Activated T-cell treated with anti-CD3 and anti-CD28 coated beads, Interleukin-2, amount 50 U/mL, for 4 hours (primary cell): ENCODE measurements at regions not wholly inside any gene's neighbourhood (a gene's known extent, or its start where the extent isn't known, plus 50 kb on each side); places are given as distances from the start of the nearest gene placed in this dataset.
"Not testable (repeated sequence)": the region's sequence is repeated elsewhere in the genome, so short reads cannot be mapped to it uniquely, and the experiment has no call there.

Experiments
- ATAC-seq, 2 donors: fragments of 200-7000 bp; cut with Tn5 transposase; one replicate each; pipeline ENCODE4 v1.10.0; 2021
- DNase-seq: peaks from one replicate; pipeline ENCODE4 v3.0.0-alpha.2; 2020
- H3K27me3 Mint-ChIP-seq: one replicate; pipeline ENCODE4 v1.8.0; 2021; ENCODE audit warnings: low read depth, mixed read lengths
- H3K36me3 Mint-ChIP-seq: one replicate; pipeline ENCODE4 v1.8.0; 2022; ENCODE audit warnings: mixed read lengths; ENCODE audit not compliant: insufficient read depth
- H3K4me1 Mint-ChIP-seq: one replicate; pipeline ENCODE4 v1.8.0; 2021; ENCODE audit warnings: low read depth, mixed read lengths
- H3K4me3 Mint-ChIP-seq: one replicate; pipeline ENCODE4 v1.8.0; 2021; ENCODE audit warnings: mild to moderate bottlenecking, moderate library complexity, mixed read lengths
- H3K9me3 Mint-ChIP-seq: one replicate; pipeline ENCODE4 v1.8.0; 2021; ENCODE audit warnings: mixed read lengths

DNA sequence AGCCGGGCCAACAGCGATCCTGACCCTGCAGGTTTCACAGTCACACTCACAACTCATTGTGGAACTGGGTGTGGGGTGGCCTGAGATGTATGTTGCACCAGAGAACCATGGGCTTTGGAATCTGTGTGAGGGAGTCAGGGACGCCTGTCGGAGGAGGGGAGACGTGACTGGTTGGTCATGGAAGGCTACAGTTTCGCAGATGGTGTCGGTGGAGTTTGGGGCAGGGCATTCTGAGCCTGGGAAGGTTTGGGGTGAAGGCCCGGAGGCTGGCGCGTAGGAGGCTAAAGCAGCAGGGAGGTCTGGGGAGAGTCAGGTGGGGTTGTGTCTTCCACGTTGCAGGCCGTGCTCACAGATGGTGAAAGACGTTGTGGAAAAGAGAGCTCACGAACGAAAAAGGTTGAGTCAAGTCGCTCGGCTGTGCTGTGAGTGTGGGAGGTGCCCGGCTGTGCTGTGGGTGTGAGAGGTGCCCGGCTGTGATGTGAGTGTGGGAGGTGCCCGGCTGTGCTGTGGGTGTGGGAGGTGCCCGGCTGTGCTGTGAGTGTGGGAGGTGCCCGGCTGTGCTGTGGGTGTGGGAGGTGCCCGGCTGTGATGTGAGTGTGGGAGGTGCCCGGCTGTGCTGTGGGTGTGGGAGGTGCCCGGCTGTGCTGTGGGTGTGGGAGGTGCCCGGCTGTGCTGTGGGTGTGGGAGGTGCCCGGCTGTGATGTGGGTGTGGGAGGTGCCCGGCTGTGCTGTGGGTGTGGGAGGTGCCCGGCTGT, 244.2 kb upstream of the B3GAT1 start:
- peaks cover 10% of the 10 kb centered on the region for H3K9me3 Mint-ChIP-seq
- ATAC-seq, DNase-seq, H3K4me3 Mint-ChIP-seq, H3K36me3 Mint-ChIP-seq: not testable (repeated sequence)
- H3K4me1 Mint-ChIP-seq, result peaks cover 11% of the 10 kb centered on the region
- peaks cover 18% of the 10 kb centered on the region for H3K27me3 Mint-ChIP-seq

DNA sequence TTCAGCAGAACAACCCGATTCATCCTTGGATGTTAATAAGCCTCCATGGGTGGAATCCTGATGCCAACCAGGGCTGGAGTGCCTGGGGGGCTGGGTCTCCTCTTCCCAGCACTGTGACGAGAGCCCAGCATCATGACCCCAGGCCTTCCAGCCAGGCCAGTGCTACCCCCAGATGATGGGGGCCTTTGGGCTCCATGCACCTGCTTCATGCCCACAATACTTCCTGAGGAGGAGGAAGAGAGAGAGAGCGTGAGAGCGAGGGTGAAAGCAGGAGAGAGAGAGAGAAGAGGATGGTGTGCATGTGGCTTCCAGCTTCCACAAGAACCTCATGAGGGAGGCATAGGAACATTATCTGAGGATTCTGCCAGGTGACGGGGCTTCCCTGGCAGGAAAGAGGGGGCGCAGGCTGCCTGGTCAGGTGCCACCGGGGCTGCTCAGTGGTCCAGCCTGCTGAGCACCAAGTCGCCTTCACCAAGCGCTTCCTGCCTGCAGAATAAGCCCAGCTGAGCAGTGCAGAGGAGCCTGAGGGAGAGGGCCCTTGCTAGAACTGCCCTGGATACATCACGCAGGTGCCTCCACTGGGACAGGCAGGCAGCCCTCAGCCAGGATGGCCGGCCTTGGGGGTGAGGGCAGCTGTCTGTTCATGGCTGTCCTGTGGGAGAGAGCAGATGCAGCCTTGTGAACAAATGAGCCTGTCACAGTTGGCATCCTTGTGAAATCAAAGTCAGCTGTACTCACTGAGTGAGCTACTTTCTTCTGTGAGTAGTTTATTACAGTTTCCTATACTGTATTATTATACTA, 243.3 kb upstream of the B3GAT1 start:
- peaks cover 18% of the 10 kb centered on the region for H3K27me3 Mint-ChIP-seq
- no peak for DNase-seq
- H3K9me3 Mint-ChIP-seq, result peaks cover 7% of the 10 kb centered on the region
- no peak for ATAC-seq
- H3K4me1 Mint-ChIP-seq, result peaks cover 11% of the 10 kb centered on the region
- H3K4me3 Mint-ChIP-seq, result no peak overlapping the region
- H3K36me3 Mint-ChIP-seq, result no peaks in the 10 kb centered on the region

DNA sequence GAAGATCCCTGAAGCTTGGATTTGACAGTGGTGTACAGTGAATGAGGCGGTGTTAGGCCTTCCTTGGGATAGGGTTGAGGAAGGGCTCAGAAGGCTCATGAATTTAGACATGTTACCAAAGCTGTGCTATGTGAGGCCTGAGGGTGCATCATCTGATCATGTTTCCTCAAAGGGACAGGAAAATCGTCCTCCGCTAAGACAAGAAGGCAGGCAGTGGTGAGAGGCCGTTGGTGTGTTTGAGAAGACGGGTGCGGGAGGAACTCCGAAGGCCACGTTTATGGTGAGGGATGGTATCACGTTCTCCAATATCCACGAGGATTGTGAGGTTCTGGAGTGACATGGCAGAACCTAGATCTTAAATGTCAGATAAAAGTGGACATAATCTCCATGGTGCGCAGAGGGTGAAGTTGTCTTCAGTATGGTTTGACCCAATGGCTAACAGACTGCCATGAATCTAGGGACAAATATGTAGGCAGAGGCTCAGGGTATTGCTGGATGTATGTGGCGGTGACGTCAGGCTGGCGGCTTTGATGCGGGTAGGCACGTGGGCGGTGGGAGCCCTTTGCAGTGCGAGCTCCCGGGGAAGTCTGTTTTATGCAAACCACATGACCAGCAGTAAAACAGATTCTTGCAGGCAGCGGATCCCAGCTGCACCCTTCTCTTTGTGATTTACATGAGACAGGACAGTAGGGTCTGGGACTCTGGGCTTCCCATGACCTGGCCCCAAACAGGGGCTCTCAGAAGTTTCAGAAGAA, 242.3 kb upstream of the B3GAT1 start:
- peak in 1 of 2 donors; percentile 46 for ATAC-seq
- no peaks in the 10 kb centered on the region for H3K9me3 Mint-ChIP-seq

DNA sequence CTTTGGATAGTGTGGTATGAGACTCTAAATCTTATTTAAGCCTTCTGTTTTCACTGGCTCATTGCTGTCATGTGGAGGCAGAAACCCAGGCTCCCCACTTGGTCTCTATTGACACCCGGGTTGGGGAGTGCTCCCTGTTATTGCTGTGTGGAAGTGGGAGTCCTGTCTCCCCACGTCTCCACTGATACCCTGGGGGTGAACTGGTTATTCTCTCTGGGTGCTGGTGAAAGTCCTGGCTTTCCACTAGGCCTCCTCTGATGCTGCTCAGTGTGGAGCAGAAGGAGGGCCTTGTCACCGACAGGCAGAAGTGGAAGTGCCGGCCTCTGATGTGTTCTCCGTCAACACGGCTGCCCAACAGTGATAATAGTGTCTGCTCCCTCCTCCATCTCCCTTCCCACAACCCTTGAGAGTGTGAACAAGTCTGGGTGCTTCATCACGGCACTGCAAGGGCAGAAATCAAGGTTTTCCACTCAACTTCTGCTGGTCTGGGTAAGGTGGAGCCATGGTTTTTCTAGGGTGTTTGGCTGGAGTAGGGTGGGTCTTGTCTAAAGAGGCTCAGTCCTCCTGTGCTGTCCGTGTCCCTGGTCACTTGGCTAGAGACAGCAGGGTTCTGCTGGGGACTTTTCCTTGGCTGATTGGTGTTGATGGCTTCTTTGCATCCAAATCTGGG, 240.7 kb upstream of the B3GAT1 start:
- H3K4me1 Mint-ChIP-seq, result peaks cover 11% of the 10 kb centered on the region
- no peak overlapping the region for H3K4me3 Mint-ChIP-seq
- ATAC-seq, result no peak

More for the DNA sequence above, 242.3 kb upstream of the B3GAT1 start:
- H3K27me3 Mint-ChIP-seq, result peaks cover 15% of the 10 kb centered on the region
- peak; percentile 40 for DNase-seq
- H3K36me3 Mint-ChIP-seq, result no peaks in the 10 kb centered on the region
- H3K4me1 Mint-ChIP-seq, result peaks cover 11% of the 10 kb centered on the region
- H3K4me3 Mint-ChIP-seq, result no peak overlapping the region

DNA sequence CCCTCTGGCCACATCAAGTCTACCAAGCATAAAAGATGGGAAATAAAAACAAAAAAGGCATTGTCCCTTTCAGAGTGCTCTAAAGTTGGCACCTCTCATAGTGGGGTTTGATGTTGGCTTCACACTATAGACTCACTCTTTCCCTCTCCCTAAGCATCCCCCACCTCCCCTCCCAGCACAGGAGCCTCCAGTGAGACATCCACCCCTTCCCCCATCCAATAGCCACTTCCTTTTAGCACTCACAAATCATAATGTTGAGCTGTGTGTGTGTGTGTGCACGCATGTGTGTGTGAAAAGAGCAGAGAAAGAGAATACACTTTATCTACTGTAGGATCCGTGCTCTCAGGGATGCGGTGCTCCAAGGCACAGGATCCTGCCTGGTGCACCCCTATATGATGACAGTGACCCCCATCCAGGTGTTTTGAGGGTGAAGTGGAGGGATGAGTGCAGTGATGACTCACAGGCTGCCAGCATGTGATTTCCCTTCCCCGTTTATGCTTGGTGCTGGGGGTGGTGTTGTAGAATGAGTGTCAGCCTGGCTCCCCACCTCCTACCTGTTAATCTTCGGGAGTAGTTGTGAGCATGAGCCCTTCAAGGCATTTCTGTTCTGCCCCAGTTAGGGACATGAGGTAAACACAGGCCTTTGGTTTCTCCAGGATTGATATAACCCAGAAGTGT, 235.2 kb upstream of the B3GAT1 start:
- Mint-ChIP-seq H3K36me3 (no peaks in the 10 kb centered on the region), H3K4me3 (no peak overlapping the region), H3K4me1 (no peaks in the 10 kb centered on the region), H3K9me3 (no peaks in the 10 kb centered on the region), H3K27me3 (peaks cover 2% of the 10 kb centered on the region)
- ATAC-seq, result peak in 1 of 2 donors; percentile 14
- no peak for DNase-seq

More for the DNA sequence above, 240.7 kb upstream of the B3GAT1 start:
- Mint-ChIP-seq H3K9me3 (no peaks in the 10 kb centered on the region), H3K27me3 (peaks cover 16% of the 10 kb centered on the region), H3K36me3 (no peaks in the 10 kb centered on the region)
- no peak for DNase-seq

DNA sequence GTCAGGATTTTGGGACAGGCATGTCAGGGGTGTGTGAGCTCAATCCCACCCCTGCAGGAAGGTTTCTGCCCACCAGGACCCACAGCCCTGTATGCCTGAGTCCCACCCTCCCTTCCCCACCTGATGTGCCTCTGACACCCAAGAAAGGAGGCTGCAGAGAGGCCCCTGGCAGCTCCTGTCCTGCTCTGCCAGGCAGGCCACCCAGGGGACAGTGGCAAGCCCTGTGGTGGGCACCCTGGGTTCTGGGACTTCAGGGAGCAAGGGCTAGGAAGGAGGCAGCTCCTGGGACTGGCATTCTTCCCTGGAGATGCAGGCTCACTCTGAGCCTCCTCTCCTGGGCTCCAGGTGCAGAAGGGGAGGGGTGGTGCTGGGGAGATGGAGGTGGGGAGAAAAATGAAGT, 234.5 kb upstream of the B3GAT1 start:
- ATAC-seq (no peak), DNase-seq (no peak)
- H3K27me3 Mint-ChIP-seq, result peaks cover 2% of the 10 kb centered on the region
- no peak overlapping the region for H3K4me3 Mint-ChIP-seq
- H3K36me3 Mint-ChIP-seq, result no peaks in the 10 kb centered on the region
- no peaks in the 10 kb centered on the region for H3K4me1 Mint-ChIP-seq
- no peaks in the 10 kb centered on the region for H3K9me3 Mint-ChIP-seq

DNA sequence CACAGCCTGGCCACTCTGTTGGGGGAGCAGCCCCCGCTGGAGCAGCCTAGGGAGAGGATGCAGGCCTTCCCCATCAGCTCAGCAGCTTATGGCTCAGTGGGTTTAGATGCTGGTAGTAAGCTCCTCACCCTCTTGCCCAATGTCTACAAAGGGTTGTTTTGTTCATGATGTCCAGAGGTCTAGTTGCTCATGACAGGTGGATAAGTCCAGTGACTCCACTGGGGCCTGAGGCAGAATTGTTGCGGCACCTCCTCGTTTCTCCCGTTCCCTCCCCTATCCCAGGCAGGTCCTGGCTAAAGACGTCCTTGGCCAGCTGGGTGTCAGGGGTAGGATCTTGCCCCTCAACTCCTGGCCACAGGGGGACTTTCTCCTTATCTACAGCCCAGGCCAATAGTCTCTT, 233.5 kb upstream of the B3GAT1 start:
- ATAC-seq (no peak), DNase-seq (no peak)
- Mint-ChIP-seq H3K27me3 (peaks cover 2% of the 10 kb centered on the region), H3K4me3 (no peak overlapping the region), H3K4me1 (no peaks in the 10 kb centered on the region), H3K9me3 (no peaks in the 10 kb centered on the region), H3K36me3 (no peaks in the 10 kb centered on the region)

DNA sequence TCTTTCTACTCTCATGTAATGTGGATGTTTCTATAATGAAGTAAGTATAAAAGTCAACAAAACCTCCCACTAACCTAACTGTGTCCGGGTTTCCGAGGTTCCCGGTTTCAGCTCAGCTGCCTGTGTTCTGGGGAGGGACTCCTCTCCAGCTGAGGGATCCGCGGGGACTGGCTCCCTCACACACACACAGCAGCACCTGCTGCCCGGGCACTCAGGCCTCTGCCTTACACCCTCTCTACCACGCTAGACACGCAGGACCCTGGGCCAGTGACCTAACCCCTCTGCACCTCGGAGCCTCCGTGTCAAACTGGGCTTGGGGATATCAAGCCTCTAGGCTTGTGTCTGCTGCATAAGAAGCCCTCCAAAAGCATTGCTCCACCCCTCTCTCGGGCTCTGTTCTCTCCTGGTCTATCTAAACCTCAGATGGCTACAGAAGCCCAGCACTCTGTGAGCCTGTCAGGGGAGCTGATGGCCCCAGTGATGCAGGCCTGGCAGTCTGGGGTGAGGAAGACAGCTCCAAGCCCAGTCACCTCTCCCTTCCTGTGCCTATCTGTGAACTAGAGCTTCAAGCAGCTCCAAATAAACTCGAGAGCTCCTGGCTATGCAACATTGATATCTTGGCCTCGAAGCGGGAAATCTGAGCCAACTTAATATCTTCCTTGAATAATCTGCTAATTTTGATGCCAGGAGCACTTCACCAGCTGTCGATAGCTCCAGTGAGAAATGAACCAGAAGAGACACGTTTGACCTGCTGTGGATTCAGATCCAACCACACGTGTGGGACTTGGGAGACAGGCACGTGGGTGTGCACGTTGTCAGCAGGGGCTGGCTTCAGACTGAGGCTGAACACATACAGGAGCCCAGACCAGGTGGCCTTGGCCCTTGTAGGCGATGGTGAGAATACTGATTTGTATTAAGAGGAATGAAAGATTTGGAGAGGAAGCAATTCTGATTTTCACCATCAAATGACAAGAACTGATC, 232.7 kb upstream of the B3GAT1 start:
- H3K27me3 Mint-ChIP-seq, result peaks cover 2% of the 10 kb centered on the region
- H3K9me3 Mint-ChIP-seq, result no peaks in the 10 kb centered on the region
- H3K4me1 Mint-ChIP-seq, result no peaks in the 10 kb centered on the region
- no peaks in the 10 kb centered on the region for H3K36me3 Mint-ChIP-seq
- ATAC-seq, result no peak
- DNase-seq, result no peak
- H3K4me3 Mint-ChIP-seq, result no peak overlapping the region

DNA sequence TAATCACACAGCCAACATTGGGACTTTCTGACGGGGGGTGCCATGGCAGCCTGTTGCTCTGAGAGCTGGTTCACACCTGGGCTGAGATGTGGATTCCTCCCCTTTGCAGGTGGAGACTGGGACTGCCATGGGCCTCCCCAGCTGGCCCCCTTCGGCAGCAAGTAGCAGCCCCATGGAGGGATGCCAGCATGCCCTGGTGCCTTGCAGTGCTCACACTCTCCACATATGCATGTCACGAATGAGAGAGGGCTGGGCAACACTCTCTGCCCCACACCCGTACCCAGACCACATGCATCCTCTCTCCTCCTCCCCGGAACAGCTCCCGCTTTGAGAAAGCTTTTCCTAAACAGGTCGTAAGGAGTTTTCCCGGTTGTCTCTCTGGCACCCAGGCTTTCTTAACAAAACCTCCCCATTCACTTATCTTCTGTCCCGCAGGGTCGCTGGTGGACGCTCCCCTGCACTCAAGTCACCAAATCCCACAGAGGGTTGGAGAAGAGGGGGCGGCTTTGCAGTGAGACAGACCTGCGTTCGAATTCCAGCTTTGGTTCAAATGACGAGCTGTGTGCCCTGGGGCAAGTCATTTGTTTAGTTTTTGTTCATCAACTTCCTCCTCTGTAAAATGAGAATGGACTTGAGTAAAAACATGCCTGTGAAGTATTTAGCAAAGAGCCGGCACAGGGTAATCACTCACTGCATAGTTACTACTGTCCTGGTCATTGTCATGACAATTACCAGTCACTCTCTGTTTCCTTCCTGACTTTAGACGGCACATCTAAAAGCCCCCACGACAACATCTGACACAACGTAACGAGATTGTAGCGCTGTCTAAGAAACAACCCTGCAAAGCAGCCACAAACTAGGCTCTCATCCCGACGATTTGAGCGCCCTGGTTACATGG, 231.3 kb upstream of the B3GAT1 start:
- H3K4me3 Mint-ChIP-seq, result no peak overlapping the region
- no peak for ATAC-seq

DNA sequence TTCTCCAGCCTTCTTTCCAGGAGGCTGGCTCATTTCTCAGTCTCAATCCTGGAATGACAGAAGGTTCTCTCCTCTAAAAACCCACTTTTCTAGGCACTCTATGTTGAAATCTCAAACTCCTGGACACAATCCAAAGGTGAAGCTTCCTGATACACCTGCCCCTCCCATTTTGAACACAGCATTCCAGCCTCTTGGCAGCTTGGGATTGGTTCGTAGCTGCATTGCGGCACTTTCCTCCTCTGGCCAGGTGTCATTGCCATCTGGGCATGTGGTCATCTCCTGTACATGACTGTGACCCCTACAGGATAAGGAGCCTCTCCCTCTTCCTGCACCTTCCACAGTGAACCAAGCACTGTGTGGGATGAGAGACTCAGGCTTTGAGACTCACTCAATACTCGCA, 230.2 kb upstream of the B3GAT1 start:
- Mint-ChIP-seq H3K9me3 (no peaks in the 10 kb centered on the region), H3K27me3 (peaks cover 5% of the 10 kb centered on the region), H3K4me1 (no peaks in the 10 kb centered on the region), H3K4me3 (no peak overlapping the region), H3K36me3 (no peaks in the 10 kb centered on the region)
- DNase-seq, result no peak
- ATAC-seq, result no peak

More for the DNA sequence above, 231.3 kb upstream of the B3GAT1 start:
- no peaks in the 10 kb centered on the region for H3K4me1 Mint-ChIP-seq
- H3K9me3 Mint-ChIP-seq, result no peaks in the 10 kb centered on the region
- no peak for DNase-seq
- peaks cover 5% of the 10 kb centered on the region for H3K27me3 Mint-ChIP-seq
- no peaks in the 10 kb centered on the region for H3K36me3 Mint-ChIP-seq

DNA sequence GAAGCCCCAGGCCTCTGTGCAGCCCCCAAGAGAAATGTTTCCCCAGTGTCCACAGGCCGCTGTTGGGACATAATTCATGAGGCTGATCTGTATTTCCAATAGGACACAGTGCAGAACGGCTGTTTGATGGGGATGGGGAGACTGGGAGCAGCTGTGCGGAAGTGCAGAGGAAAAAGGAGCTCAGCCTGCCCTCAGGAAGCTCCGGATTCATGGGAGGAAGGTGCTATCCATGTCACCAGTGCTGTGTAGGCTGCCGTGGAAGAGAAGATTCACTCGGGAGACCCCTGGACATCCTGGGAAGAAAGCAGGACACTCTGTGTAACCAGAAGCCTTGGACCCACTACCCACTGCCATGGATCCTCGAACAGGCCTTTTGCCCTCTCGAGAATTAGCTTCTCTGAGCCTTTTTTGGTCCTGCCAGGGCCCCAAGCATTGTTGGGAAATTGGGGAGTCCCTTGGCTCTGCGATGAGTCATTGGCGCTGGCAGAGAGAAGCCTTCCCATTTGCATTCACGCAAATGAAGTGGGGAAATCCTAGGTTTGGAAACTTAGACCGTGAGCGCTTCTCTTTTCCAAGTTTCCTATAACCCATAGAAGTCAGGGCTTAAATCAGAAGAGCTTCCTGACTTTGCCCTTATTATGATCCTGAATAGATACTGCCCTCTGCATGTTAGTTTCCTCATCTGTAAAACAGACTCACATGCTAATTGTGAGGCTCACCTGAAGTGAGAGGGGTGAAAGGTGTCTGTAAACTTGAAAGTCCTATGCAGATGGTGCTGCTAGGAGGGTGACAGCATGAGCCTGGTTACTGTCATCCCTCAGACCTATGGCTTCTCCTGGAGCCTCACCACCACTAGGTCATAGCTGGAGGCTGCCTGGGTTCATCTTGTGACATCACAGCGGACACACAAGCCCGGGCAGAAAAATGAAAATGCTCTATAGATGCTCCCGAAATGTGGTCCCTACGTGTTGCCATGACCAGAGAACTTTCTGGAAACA, 229.2 kb upstream of the B3GAT1 start:
- ATAC-seq (no peak), DNase-seq (no peak)
- no peaks in the 10 kb centered on the region for H3K36me3 Mint-ChIP-seq
- H3K4me3 Mint-ChIP-seq, result no peak overlapping the region
- peaks cover 5% of the 10 kb centered on the region for H3K27me3 Mint-ChIP-seq
- no peaks in the 10 kb centered on the region for H3K4me1 Mint-ChIP-seq
- H3K9me3 Mint-ChIP-seq, result no peaks in the 10 kb centered on the region
